Kidney (tissue), 13 donors: ENCODE measurements at regions not wholly inside any gene's neighbourhood (a gene's known extent, or its start where the extent isn't known, plus 50 kb on each side); places are given as distances from the start of the nearest gene placed in this dataset.

Experiments used
- DNase-seq, 5 donors: peaks; one replicate each; pipeline ENCODE4 v3.0.0-alpha.2; 2013 to 2020
- FAIRE-seq: peaks from 2 replicates; lab custom pipeline; 2012; peaks lifted over from hg19 to GRCh38; lab: Jason Lieb, UNC
- H3K27ac ChIP-seq, 2 donors: one replicate each; pipeline ENCODE4 v1.7.0; 2013; ENCODE audit warnings: low read depth in 2 of 2, low read length in 2 of 2, inconsistent platforms in 1 of 2
- H3K27me3 ChIP-seq: one replicate; pipeline ENCODE4 v1.7.1; 2013; ENCODE audit warnings: low read length, inconsistent platforms; ENCODE audit not compliant: control insufficient read depth, insufficient read depth
- H3K36me3 ChIP-seq, 3 donors: one replicate each; pipeline versions ENCODE4 v1.7.0 to v1.7.1; 2013; ENCODE audit warnings: low read length in 3 of 3, control low read depth in 1 of 3, inconsistent platforms in 1 of 3; ENCODE audit not compliant: insufficient read depth in 3 of 3, control insufficient read depth in 2 of 3
- H3K4me1 ChIP-seq, 3 donors: one replicate each; pipeline versions ENCODE4 v1.7.0 to v1.7.1; 2013; ENCODE audit warnings: low read length in 3 of 3, inconsistent platforms in 1 of 3, low read depth in 1 of 3; ENCODE audit not compliant: control insufficient read depth in 2 of 3, insufficient read depth in 2 of 3
- H3K4me3 ChIP-seq, 3 donors: one replicate each; pipeline versions ENCODE4 v1.7.0 to v1.8.1; 2013; ENCODE audit warnings: low read length in 3 of 3, control low read depth in 1 of 3, inconsistent platforms in 1 of 3
- H3K9ac ChIP-seq, 3 donors: one replicate each; pipeline versions ENCODE4 v1.7.0 to v1.7.1; 2013; ENCODE audit warnings: low read length in 3 of 3, control low read depth in 1 of 3, inconsistent platforms in 1 of 3
- H3K9me3 ChIP-seq, 3 donors: one replicate each; pipeline versions ENCODE4 v1.7.0 to v1.7.1; 2013; ENCODE audit warnings: low read length in 3 of 3, control low read depth in 1 of 3, inconsistent platforms in 1 of 3; ENCODE audit not compliant: control insufficient read depth in 2 of 3, insufficient read depth in 1 of 3
- CTCF ChIP-seq: IDR thresholded peaks from 3 replicates; pipeline ENCODE4 v1.5.1; 2012; ENCODE audit warnings: mild to moderate bottlenecking, moderate library complexity, borderline replicate concordance; ENCODE audit not compliant: insufficient read depth; ENCODE audit errors: extremely low read depth
- intact Hi-C: fragments of 100-400 bp; cut with DNase I; formaldehyde crosslinking; loops from one replicate; pipeline ENCODE4 v1.11.1; 2022
- donor health status: control.
- donor health status: control.
- donor health status: control.
- donor health status: control.
- donor health status: control.
- donor health status: DM: yes; HTN: yes; CAD: no.
- donor health status: Normal renal cell carcinoma (clear cell type).

DNA sequence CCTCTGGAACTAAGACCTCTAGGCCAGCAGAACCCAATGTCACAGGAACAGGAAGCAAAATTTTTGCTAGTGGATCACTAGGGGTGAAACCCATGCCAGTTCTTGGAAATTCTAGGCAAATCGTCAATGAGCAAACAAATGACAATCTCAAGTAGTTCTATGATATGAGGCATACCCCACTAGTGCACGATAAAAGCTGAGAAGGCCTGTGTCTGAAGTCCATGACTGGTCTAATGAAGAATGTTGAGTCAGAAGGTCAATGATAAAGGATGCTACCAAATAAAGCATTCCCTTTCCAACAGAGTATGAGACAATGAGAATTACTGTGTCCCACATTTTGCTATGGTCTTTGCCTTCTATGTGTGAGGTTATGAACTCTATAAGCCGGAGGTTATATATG, 149.4 kb upstream of the NOX3 start:
- Histone ChIP-seq H3K9me3 (no peaks in the 10 kb centered on the region), H3K4me3 (no peak overlapping the region), H3K4me1 (no peaks in the 10 kb centered on the region), H3K9ac (no peak overlapping the region), H3K27ac (no peak overlapping the region), H3K27me3 (no peaks in the 10 kb centered on the region), H3K36me3 (no peaks in the 10 kb centered on the region)
- TF ChIP-seq CTCF, result no peak
- DNase-seq, result no peak
- FAIRE-seq, result no peak
- intact Hi-C loops, result no loop called here

DNA sequence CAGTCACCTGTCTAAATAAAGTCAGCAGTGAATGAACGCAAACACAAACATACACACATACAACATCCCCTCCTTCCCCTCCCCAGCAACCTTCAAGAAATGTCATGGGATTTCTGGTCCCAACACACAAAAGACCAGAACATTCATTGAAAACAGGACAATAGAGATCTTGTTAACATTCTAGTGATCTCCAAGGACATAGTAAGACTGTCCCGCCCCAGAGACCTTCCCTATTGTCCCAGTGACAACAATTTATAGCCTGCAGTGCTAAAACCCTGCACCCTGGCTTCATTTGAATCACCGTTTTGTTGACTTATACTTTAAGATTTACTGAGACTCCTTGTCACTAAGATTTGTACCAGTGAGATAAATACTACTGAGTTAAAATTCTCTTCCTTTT, 143.9 kb upstream of the NOX3 start:
- no peak for FAIRE-seq
- H3K27me3 ChIP-seq, result no peaks in the 10 kb centered on the region
- no peak overlapping the region for H3K27ac ChIP-seq
- no peaks in the 10 kb centered on the region for H3K9me3 ChIP-seq
- H3K4me3 ChIP-seq, result no peak overlapping the region
- H3K9ac ChIP-seq, result no peak overlapping the region
- intact Hi-C loops, result no loop called here
- no peaks in the 10 kb centered on the region for H3K36me3 ChIP-seq
- no peak for TF ChIP-seq CTCF
- H3K4me1 ChIP-seq, result no peaks in the 10 kb centered on the region
- peak in 3 of 5 donors; percentile 10 to 27 (median 25) for DNase-seq

DNA sequence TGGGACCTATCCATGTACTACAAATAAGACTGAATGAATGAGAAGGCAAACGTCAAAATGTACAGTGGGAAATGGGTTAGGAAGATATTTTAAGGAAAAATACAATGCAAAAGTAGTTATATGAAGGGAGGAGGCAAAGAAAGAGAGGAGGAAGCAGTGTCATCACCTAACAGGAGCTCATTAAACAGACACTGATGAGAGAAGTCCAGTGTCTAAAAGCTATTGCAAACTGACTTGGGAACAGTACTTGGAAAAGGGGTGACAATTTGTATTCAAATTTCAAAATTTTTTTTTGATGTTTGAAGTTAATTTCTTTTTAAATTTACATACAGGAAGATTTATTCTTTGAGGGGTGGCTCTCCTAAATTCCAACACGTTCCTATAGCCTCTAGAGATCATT, 143.5 kb upstream of the NOX3 start:
- TF ChIP-seq CTCF, result no peak
- Histone ChIP-seq H3K36me3 (no peaks in the 10 kb centered on the region), H3K9ac (no peak overlapping the region), H3K27ac (no peak overlapping the region), H3K4me3 (no peak overlapping the region), H3K27me3 (no peaks in the 10 kb centered on the region), H3K4me1 (no peaks in the 10 kb centered on the region), H3K9me3 (no peaks in the 10 kb centered on the region)
- no peak for FAIRE-seq
- DNase-seq, result no peak
- intact Hi-C loops, result no loop called here

- Histone ChIP-seq H3K9me3 (no peaks in the 10 kb centered on the region), H3K27ac (no peak overlapping the region), H3K27me3 (no peaks in the 10 kb centered on the region), H3K4me1 (no peaks in the 10 kb centered on the region), H3K4me3 (no peak overlapping the region), H3K9ac (no peak overlapping the region), H3K36me3 (no peaks in the 10 kb centered on the region)
- intact Hi-C loops, result no loop called here
- no peak for DNase-seq
- TF ChIP-seq CTCF, result no peak
- no peak for FAIRE-seq
These were observed 139.6 kb upstream of the NOX3 start for GRCh38 chr6:155595284-155595683.
